ENCODE measurements at regions not wholly inside any gene's neighbourhood (a gene's known extent, or its start where the extent isn't known, plus 50 kb on each side); places are given as distances from the start of the nearest gene placed in this dataset.

DNA sequence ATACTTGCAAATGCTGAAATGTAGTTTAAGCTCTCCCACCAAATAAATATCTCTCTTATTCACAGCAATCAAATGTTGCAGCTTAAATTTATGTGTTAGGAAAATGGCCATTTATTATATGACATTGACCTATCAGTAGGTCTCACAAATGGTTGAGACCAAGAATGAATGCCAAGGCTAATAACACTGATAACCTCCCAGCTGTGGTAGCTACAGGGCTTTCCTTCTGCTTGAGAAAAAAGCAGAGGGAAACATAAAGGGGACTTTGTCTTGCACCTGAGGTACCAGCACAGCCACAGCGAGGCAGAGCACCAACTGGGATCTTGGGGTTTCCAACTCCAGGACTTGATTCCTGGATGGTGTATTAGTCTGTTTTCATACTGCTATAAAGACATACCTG, 73.1 kb upstream of the TTC14 start (continued):
- TF ChIP-seq, protein P1, sequence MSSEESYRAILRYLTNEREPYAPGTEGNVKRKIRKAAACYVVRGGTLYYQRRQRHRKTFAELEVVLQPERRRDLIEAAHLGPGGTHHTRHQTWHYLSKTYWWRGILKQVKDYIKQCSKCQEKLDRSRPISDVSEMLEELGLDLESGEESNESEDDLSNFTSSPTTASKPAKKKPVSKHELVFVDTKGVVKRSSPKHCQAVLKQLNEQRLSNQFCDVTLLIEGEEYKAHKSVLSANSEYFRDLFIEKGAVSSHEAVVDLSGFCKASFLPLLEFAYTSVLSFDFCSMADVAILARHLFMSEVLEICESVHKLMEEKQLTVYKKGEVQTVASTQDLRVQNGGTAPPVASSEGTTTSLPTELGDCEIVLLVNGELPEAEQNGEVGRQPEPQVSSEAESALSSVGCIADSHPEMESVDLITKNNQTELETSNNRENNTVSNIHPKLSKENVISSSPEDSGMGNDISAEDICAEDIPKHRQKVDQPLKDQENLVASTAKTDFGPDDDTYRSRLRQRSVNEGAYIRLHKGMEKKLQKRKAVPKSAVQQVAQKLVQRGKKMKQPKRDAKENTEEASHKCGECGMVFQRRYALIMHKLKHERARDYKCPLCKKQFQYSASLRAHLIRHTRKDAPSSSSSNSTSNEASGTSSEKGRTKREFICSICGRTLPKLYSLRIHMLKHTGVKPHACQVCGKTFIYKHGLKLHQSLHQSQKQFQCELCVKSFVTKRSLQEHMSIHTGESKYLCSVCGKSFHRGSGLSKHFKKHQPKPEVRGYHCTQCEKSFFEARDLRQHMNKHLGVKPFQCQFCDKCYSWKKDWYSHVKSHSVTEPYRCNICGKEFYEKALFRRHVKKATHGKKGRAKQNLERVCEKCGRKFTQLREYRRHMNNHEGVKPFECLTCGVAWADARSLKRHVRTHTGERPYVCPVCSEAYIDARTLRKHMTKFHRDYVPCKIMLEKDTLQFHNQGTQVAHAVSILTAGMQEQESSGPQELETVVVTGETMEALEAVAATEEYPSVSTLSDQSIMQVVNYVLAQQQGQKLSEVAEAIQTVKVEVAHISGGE (CRISPR knock-in tag; IDR thresholded peaks at IDR 0.05): no peak
- no peak for TF ChIP-seq NEUROD1 (IDR thresholded peaks at IDR 0.05; ENCODE audit: borderline replicate concordance, low read depth, low read length, partially characterized antibody)
- TF ChIP-seq PTRF (tag; IDR thresholded peaks at IDR 0.05): no peak
- TF ChIP-seq XRCC3 (IDR thresholded peaks at IDR 0.05): no peak
- TF ChIP-seq POU5F1 (IDR thresholded peaks at IDR 0.05; ENCODE audit: borderline replicate concordance, low read depth, low read length, partially characterized antibody): no peak
- no peak for TF ChIP-seq HNRNPL (IDR thresholded peaks at IDR 0.05; ENCODE audit: low read depth, low read length)
- no peak for TF ChIP-seq POLR2G (IDR thresholded peaks at IDR 0.05; ENCODE audit: low read depth, low read length)
- no peak for TF ChIP-seq MYC (IDR thresholded peaks at IDR 0.05; ENCODE audit: low read depth, low read length)
- no peak for TF ChIP-seq MYC (CRISPR knock-in tag; IDR thresholded peaks at IDR 0.05; ENCODE audit: borderline replicate concordance, low read depth)
- no peak for TF ChIP-seq BRF1 (IDR thresholded peaks at IDR 0.05; ENCODE audit: borderline replicate concordance, extremely low read depth, insufficient read length)
- TF ChIP-seq ZNF316 (IDR thresholded peaks at IDR 0.05): no peak
- no peak for TF ChIP-seq MAFG (tag; conservative IDR thresholded peaks at IDR 0.05)
- TF ChIP-seq, protein P2, sequence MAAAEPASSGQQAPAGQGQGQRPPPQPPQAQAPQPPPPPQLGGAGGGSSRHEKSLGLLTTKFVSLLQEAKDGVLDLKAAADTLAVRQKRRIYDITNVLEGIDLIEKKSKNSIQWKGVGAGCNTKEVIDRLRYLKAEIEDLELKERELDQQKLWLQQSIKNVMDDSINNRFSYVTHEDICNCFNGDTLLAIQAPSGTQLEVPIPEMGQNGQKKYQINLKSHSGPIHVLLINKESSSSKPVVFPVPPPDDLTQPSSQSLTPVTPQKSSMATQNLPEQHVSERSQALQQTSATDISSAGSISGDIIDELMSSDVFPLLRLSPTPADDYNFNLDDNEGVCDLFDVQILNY (CRISPR knock-in tag; IDR thresholded peaks at IDR 0.05): no peak
- TF ChIP-seq ZNF3 (CRISPR knock-in tag; IDR thresholded peaks at IDR 0.05): no peak
